K562 (cell line): ENCODE measurements at regions not wholly inside any gene's neighbourhood (a gene's known extent, or its start where the extent isn't known, plus 50 kb on each side); places are given as distances from the start of the nearest gene placed in this dataset.

Experiments used
- ATAC-seq: fragments of 200-7000 bp; cut with Tn5 transposase; 3 replicates; pipeline ENCODE4 v1.9.1; 2020; ENCODE audit warnings: moderate library complexity
- BruUV-seq: library from RNA; stranded (reverse); fragments of 400-500 nt; replicated peaks from 2 replicates; lab custom pipeline; 2021; lab: Mats Ljungman, UMichigan
- CTCF ChIA-PET: fragments of 300-600 bp; formaldehyde crosslinking; extraction: SDS; loops from one replicate; lab custom pipeline; 2021; ENCODE audit warnings: low intra/inter-chr PET ratio; lab: Yijun Ruan, JAX
- POLR2A ChIA-PET: fragments of 300-600, 350-650 bp; sonication (Branson Sonifier 250); formaldehyde crosslinking; extraction: SDS; loops from one replicate; lab custom pipeline; 2021; ENCODE audit warnings: antibody characterized with exemption, inconsistent platforms; lab: Yijun Ruan, JAX
- DNase-seq, 4 experiments: peaks; one replicate each; pipeline versions ENCODE4 v3.0.0 to v3.0.0-alpha.2; 2011 to 2018; ENCODE audit warnings: low spot score in 3 of 4, mixed read lengths in 3 of 4; ENCODE audit errors: extremely low read depth in 1 of 4
- FAIRE-seq: peaks from 2 replicates; lab custom pipeline; 2011; peaks lifted over from hg19 to GRCh38; lab: Jason Lieb, UNC
- H2AFZ ChIP-seq: 2 replicates; pipeline ENCODE4 v1.6.0; 2011; ENCODE audit warnings: low read depth, low read length, control low read depth, inconsistent platforms
- H3K27ac ChIP-seq: fragments of 200-600 bp; 3 replicates; pipeline ENCODE4 v1.8.0; 2011; ENCODE audit warnings: low read depth, mild to moderate bottlenecking, control low read depth, inconsistent platforms, low read length, moderate library complexity, mixed read lengths; ENCODE audit errors: extremely low read depth
- H3K27me3 ChIP-seq, 2 experiments: fragments of 300-600 bp in 1 of 2; 2 replicates in 1 of 2; 3 replicates in 1 of 2; pipeline versions ENCODE4 v1.6.0 to v1.8.0; 2011; ENCODE audit warnings: inconsistent platforms in 2 of 2, low read length in 2 of 2, mild to moderate bottlenecking in 1 of 2, mixed read lengths in 1 of 2, moderate library complexity in 1 of 2; ENCODE audit not compliant: control insufficient read depth in 2 of 2, insufficient read depth in 2 of 2
- H3K36me3 ChIP-seq: fragments of 300-600 bp; 3 replicates; pipeline ENCODE4 v1.8.0; 2011; ENCODE audit warnings: mild to moderate bottlenecking, low read length, inconsistent platforms; ENCODE audit not compliant: control insufficient read depth, insufficient read depth
- H3K4me1 ChIP-seq, 2 experiments: fragments of 200-600 bp in 1 of 2; replicated peaks in 1 of 2; 2 replicates in 1 of 2; 3 replicates in 1 of 2; pipeline versions ENCODE4 v1.5.1 to v1.8.0; 2011; ENCODE audit warnings: inconsistent platforms in 2 of 2, low read length in 2 of 2, mild to moderate bottlenecking in 1 of 2, mixed read lengths in 1 of 2, moderate library complexity in 1 of 2; ENCODE audit not compliant: control insufficient read depth in 2 of 2, insufficient read depth in 2 of 2
- H3K4me2 ChIP-seq: 2 replicates; pipeline ENCODE4 v1.6.1; 2011; ENCODE audit warnings: low read length, control low read depth, inconsistent platforms, mixed read lengths; ENCODE audit not compliant: insufficient read depth
- H3K4me3 ChIP-seq: fragments of 200-600 bp; sonication (generic), shearing (Covaris generic); 2 replicates; pipeline ENCODE4 v1.5.1; 2016; ENCODE audit warnings: control low read depth, inconsistent platforms
- H3K79me2 ChIP-seq: fragments of 200-600 bp; 3 replicates; pipeline ENCODE4 v1.8.0; 2011; ENCODE audit warnings: low read length, inconsistent platforms; ENCODE audit not compliant: control insufficient read depth, insufficient read depth
- H3K9ac ChIP-seq, 2 experiments: 2 replicates each; pipeline versions ENCODE4 v1.6.0 to v1.6.1; 2011; ENCODE audit warnings: low read depth in 2 of 2, low read length in 2 of 2, control low read depth in 1 of 2, inconsistent platforms in 1 of 2, mild to moderate bottlenecking in 1 of 2, mixed read lengths in 1 of 2; ENCODE audit not compliant: insufficient read depth in 1 of 2
- H3K9me1 ChIP-seq: one replicate; pipeline ENCODE4 v1.6.0; 2011; ENCODE audit warnings: inconsistent platforms, mild to moderate bottlenecking, low read length, moderate library complexity; ENCODE audit not compliant: control insufficient read depth, insufficient read depth
- H3K9me3 ChIP-seq: replicated peaks from 2 replicates; pipeline ENCODE4 v1.5.1; 2011; ENCODE audit warnings: low read depth, low read length, inconsistent platforms; ENCODE audit not compliant: control insufficient read depth, insufficient read depth
- H4K20me1 ChIP-seq: replicated peaks from 2 replicates; pipeline ENCODE4 v1.6.1; 2011; ENCODE audit warnings: low read length, inconsistent platforms, mixed read lengths; ENCODE audit not compliant: control insufficient read depth, insufficient read depth
- BACH1 ChIP-seq: fragments of 200-800 bp; sonication (Bioruptor generic); IDR thresholded peaks from 2 replicates; pipeline ENCODE4 v1.6.1; 2016; ENCODE audit warnings: missing genetic modification characterization, missing compliant biosample characterization
- BDP1 ChIP-seq: IDR thresholded peaks from 3 replicates; pipeline ENCODE4 v1.6.1; 2011; ENCODE audit not compliant: insufficient read length, insufficient read depth
- CHCHD3 ChIP-seq: fragments of 250-450 bp; sonication (Bioruptor Pico); IDR thresholded peaks from 2 replicates; pipeline ENCODE4 v2.1.2; 2022; ENCODE audit warnings: mild to moderate bottlenecking
- ELF4 ChIP-seq: fragments of 450-650 bp; formaldehyde crosslinking; IDR thresholded peaks from 2 replicates; pipeline ENCODE4 v1.4.0; 2022; ENCODE audit warnings: missing genetic modification characterization
- HDAC1 ChIP-seq, 2 experiments: fragments of 450-650 bp; IDR thresholded peaks; 2 replicates each; pipeline ENCODE4 v1.6.1; 2016 to 2017; ENCODE audit warnings: inconsistent platforms in 1 of 2, mild to moderate bottlenecking in 1 of 2, moderate library complexity in 1 of 2
- HINFP ChIP-seq: fragments of 450-650 bp; conservative IDR thresholded peaks from 2 replicates; pipeline ENCODE4 v1.6.1; 2016; ENCODE audit warnings: missing genetic modification characterization, low read depth, mild to moderate bottlenecking, control low read depth, missing compliant biosample characterization
- KDM2B ChIP-seq: fragments of 250-450 bp; sonication (Bioruptor Pico); IDR thresholded peaks from 2 replicates; pipeline ENCODE4 v1.8.0; 2021; ENCODE audit warnings: mild to moderate bottlenecking, moderate library complexity
- MAFG ChIP-seq: fragments of 450-650 bp; conservative IDR thresholded peaks from 2 replicates; pipeline ENCODE4 v1.6.1; 2016; ENCODE audit warnings: missing genetic modification characterization, missing compliant biosample characterization
- MEF2D ChIP-seq: conservative IDR thresholded peaks from 2 replicates; pipeline ENCODE4 v1.6.1; 2016; ENCODE audit warnings: low read depth, missing genetic modification characterization, missing compliant biosample characterization
- SIRT6 ChIP-seq: IDR thresholded peaks from one replicate; pipeline ENCODE4 v1.6.1; 2012; ENCODE audit warnings: low read depth, mild to moderate bottlenecking, control low read depth, inconsistent platforms, low read length, moderate library complexity
- SRSF7 ChIP-seq: fragments of 200-400 bp; formaldehyde crosslinking; optimal IDR thresholded peaks from 2 replicates; pipeline ENCODE3; 2017; ENCODE audit warnings: mild to moderate bottlenecking, low read depth, low read length
- TCF7L2 ChIP-seq: fragments of 150-350 bp; IDR thresholded peaks from 2 replicates; pipeline ENCODE4 v1.6.1; 2016; ENCODE audit warnings: low read depth, mild to moderate bottlenecking, low read length, moderate library complexity
- ZBTB7A ChIP-seq: IDR thresholded peaks from 2 replicates; pipeline ENCODE4 v1.6.1; 2011; ENCODE audit warnings: low read depth, mild to moderate bottlenecking, low read length, moderate library complexity, borderline replicate concordance; ENCODE audit not compliant: control insufficient read depth
- ZC3H11A ChIP-seq: IDR thresholded peaks from 2 replicates; pipeline ENCODE4 v1.6.1; 2012; ENCODE audit warnings: low read depth, low read length, improper control_type of control experiment
- ZNF444 ChIP-seq: fragments of 250-450 bp; sonication (Bioruptor Pico); IDR thresholded peaks from 2 replicates; pipeline ENCODE4 v1.4.0; 2020; ENCODE audit warnings: mild to moderate bottlenecking, moderate library complexity
- in situ Hi-C: fragments of 300-500 bp; cut with MboI; formaldehyde crosslinking; loops from 4 replicates; pipeline ENCODE4 v1.15.0; 2018; ENCODE audit warnings: inconsistent platforms, mixed read lengths
- intact Hi-C: fragments of 100-400 bp; cut with micrococcal nuclease; formaldehyde crosslinking; loops from 2 replicates; pipeline ENCODE4 v1.14.2; 2022
- TF ChIP-seq, protein P1 (sequence below): sonication (generic); formaldehyde crosslinking; IDR thresholded peaks from 2 replicates; pipeline ENCODE4 v1.8.0; 2022; ENCODE audit warnings: mild to moderate bottlenecking, missing genetic modification reagents
- TF ChIP-seq, protein P2 (sequence below), 2 experiments: fragments of 200-800 bp in 1 of 2; sonication (Bioruptor generic) in 1 of 2; sonication (generic) in 1 of 2; formaldehyde crosslinking in 1 of 2; IDR thresholded peaks in 1 of 2; conservative IDR thresholded peaks in 1 of 2; 2 replicates each; pipeline versions ENCODE4 v1.5.0 to v1.6.1; 2016 to 2020; ENCODE audit warnings: missing compliant biosample characterization in 1 of 2, missing genetic modification characterization in 1 of 2, missing genetic modification reagents in 1 of 2
- TF ChIP-seq, protein P3 (sequence below): fragments of 450-650 bp; IDR thresholded peaks from one replicate; pipeline ENCODE4 v1.6.1; 2018; ENCODE audit warnings: mild to moderate bottlenecking, moderate library complexity; ENCODE audit not compliant: partially characterized antibody

GRCh38 chr3:72097053-72097452 lies 312.1 kb upstream of the PROK2 start:
- no TSS peak for BruUV-seq
- H3K9me1 ChIP-seq: no peaks in the 10 kb centered on the region
- CTCF ChIA-PET: no interaction called here

More at GRCh38 chr3:72097053-72097452, 312.1 kb upstream of the PROK2 start:
- TF ChIP-seq TCF7L2 (no peak), MEF2D (tag) (no peak), ZBTB7A (no peak), HINFP (no peak), KDM2B (CRISPR knock-in tag) (no peak), ZNF444 (CRISPR knock-in tag) (no peak), MAFG (no peak), ZC3H11A (no peak), BACH1 (tag) (no peak), HDAC1 (IDR thresholded peaks at IDR 0.05) (no peak), CHCHD3 (CRISPR knock-in tag) (no peak), ELF4 (CRISPR knock-in tag) (no peak), BDP1 (no peak), SRSF7 (no peak), SIRT6 (no peak)
- TF ChIP-seq, protein P1, sequence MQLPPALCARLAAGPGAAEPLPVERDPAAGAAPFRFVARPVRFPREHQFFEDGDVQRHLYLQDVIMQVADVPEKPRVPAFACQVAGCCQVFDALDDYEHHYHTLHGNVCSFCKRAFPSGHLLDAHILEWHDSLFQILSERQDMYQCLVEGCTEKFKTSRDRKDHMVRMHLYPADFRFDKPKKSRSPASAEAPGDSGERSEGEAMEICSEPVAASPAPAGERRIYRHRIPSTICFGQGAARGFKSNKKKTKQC (CRISPR knock-in tag): no peak
- TF ChIP-seq, protein P2, sequence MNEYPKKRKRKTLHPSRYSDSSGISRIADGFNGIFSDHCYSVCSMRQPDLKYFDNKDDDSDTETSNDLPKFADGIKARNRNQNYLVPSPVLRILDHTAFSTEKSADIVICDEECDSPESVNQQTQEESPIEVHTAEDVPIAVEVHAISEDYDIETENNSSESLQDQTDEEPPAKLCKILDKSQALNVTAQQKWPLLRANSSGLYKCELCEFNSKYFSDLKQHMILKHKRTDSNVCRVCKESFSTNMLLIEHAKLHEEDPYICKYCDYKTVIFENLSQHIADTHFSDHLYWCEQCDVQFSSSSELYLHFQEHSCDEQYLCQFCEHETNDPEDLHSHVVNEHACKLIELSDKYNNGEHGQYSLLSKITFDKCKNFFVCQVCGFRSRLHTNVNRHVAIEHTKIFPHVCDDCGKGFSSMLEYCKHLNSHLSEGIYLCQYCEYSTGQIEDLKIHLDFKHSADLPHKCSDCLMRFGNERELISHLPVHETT (CRISPR knock-in tag; conservative IDR thresholded peaks at IDR 0.05 in 1 of 2, IDR thresholded peaks at IDR 0.05 in 1 of 2): no peak
- TF ChIP-seq, protein P3, sequence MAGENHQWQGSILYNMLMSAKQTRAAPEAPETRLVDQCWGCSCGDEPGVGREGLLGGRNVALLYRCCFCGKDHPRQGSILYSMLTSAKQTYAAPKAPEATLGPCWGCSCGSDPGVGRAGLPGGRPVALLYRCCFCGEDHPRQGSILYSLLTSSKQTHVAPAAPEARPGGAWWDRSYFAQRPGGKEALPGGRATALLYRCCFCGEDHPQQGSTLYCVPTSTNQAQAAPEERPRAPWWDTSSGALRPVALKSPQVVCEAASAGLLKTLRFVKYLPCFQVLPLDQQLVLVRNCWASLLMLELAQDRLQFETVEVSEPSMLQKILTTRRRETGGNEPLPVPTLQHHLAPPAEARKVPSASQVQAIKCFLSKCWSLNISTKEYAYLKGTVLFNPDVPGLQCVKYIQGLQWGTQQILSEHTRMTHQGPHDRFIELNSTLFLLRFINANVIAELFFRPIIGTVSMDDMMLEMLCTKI: no peak
- TF ChIP-seq, all 486 proteins: peak for 0
- no peak for DNase-seq
- no peak overlapping the region for H3K9ac ChIP-seq
- no peaks in the 10 kb centered on the region for H3K9me3 ChIP-seq
- H3K36me3 ChIP-seq: no peaks in the 10 kb centered on the region
- no peaks in the 10 kb centered on the region for H4K20me1 ChIP-seq
- no peak overlapping the region for H3K4me3 ChIP-seq
- H3K27me3 ChIP-seq: no peaks in the 10 kb centered on the region
- H2AFZ ChIP-seq: no peak overlapping the region
- POLR2A ChIA-PET: interaction anchor here (0.6 to 1.5 kb wide), 3 partner anchors 9 to 17 kb away, joined by 3 to 5 read pairs (median 3); no protein-coding TSS in a partner anchor
- FAIRE-seq: no peak
- H3K27ac ChIP-seq: no peak overlapping the region
- in situ Hi-C loops (loop anchor here (10.0 kb wide), 1 partner anchor 222 kb away; no protein-coding TSS in a partner anchor), intact Hi-C loops (no loop called here)
- peaks cover 11 to 18% of the 10 kb centered on the region in 2 experiments for H3K4me1 ChIP-seq
- no peak for ATAC-seq
- H3K79me2 ChIP-seq: no peaks in the 10 kb centered on the region
- no peak overlapping the region for H3K4me2 ChIP-seq
